Skeletal muscle cell (primary cell): ENCODE measurements at regions not wholly inside any gene's neighbourhood (a gene's known extent, or its start where the extent isn't known, plus 50 kb on each side); places are given as distances from the start of the nearest gene placed in this dataset.

Experiments
- DNase-seq: peaks from one replicate; pipeline ENCODE4 v3.0.0-alpha.2; 2010; ENCODE audit warnings: low read depth
- H3K4me3 ChIP-seq: 2 replicates; pipeline ENCODE4 v1.5.1; 2011; ENCODE audit warnings: low read depth, mild to moderate bottlenecking, control low read depth, low read length, moderate library complexity

- no peak overlapping the region for H3K4me3 ChIP-seq
- no peak for DNase-seq
Observed at GRCh38 chr5:147966829-147967228, 60.5 kb upstream of the C5orf46 start.

DNA sequence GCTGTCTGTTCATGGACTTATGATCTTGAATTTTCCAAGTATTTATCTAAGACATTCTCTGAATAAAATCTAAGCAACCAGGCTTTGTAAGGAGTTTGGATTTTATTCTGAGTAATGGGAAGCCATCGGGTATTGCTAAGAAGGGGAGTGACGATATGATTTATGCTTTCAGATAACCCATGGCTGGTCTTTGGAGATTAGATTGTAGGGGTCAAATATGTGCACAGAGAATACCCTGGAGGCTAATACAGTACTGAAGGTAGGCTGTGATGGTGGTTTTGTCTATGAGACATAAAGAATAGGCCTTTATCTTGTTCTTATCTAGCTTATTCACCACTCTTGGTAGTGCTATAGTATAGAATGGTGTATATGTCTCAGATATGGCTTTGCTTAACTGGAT is 60.0 kb upstream of the C5orf46 start:
- H3K4me3 ChIP-seq = no peak overlapping the region
- no peak for DNase-seq

- H3K4me3 ChIP-seq = no peak overlapping the region
- DNase-seq = no peak
Observed at GRCh38 chr5:147965715-147966114, 59.4 kb upstream of the C5orf46 start.

GRCh38 chr5:147963948-147964693 is 57.8 kb upstream of the C5orf46 start:
- no peak overlapping the region for H3K4me3 ChIP-seq
- no peak for DNase-seq

DNA sequence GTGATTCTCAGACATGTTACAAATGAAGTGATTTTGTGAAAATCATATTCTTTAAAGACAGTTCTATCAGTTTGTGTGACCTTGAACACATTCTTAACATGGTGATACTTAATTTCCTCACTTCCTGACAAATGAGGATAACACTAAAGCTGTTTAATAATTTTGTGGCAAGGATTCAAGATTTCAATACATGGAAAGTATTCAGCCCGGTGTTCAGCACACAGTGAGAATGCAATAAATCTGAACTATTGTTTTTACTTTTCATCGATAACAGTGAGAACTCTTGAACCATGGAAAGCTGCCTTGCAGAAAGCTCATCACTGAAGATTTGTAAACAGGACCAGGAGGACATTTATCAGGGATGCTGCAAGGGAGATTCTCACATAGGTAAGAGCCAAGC is 57.1 kb upstream of the C5orf46 start:
- no peak for DNase-seq
- H3K4me3 ChIP-seq = no peak overlapping the region

GRCh38 chr5:147961208-147961749 is 54.9 kb upstream of the C5orf46 start:
- H3K4me3 ChIP-seq = no peak overlapping the region
- DNase-seq = no peak

DNA sequence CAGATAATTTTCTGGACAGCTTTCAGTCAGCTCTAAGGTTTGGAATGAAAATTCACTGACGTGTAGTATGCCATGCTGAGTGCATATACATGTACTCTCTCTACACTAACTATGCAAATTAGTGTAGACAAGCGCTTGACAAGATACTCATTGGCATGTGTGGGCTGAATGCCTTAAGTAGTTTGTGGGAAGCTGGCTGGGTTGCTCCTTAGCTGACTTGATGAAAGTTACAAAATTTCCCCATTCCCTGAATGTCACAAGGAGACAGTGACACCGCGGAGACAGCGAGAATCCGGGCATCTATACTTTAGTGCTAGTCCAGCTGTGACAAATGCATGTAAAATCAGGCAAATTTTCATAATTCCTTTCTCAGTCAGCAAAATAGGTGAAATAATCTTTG is 51.6 kb upstream of the C5orf46 start:
- no peak for DNase-seq

GRCh38 chr5:147956842-147957223 is 50.5 kb upstream of the C5orf46 start:
- no peak overlapping the region for H3K4me3 ChIP-seq
- no peak for DNase-seq

More for the DNA sequence above, 51.6 kb upstream of the C5orf46 start:
- H3K4me3 ChIP-seq = no peak overlapping the region

DNA sequence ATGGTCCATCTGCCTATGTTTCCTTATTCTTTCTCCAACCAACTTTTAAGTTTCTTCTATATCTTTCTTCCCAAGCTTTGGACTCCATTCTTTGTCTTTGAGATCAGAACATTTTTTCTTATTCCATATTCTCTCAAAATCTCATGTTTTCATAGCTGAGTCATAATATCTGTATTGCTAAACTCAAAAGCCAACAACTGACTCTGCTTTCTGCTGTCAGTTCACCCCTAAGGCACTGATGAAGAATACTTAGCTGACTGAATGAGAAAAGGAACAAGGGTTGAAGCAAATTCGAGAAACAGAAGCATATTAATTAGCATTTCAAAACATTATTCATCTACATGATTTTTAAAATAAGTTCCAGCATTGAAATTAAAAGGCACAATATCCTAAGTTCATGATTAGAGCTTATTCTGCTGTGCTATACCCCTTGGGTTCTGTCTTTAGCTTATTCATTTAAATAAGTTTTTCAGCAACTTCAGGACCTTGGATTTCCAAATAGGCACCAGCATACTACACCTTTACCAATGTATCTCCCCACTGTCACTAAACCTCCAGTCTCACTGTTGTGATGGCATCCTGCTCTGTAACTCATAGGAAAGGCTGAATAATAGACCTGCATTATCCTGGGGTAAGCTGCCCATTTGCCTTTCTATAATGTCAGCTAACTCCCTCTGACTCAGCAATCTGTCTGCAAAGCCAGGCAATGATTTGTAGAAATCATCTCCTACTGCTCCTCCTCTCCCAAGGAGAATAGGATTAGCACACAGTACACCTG is 49.9 kb upstream of the C5orf46 start:
- H3K4me3 ChIP-seq = no peak overlapping the region
- no peak for DNase-seq
